KBM-7 (cell line): ENCODE measurements at regions not wholly inside any gene's neighbourhood (a gene's known extent, or its start where the extent isn't known, plus 50 kb on each side); places are given as distances from the start of the nearest gene placed in this dataset.

Experiments used
- DNase-seq: peaks from one replicate; pipeline ENCODE4 v3.0.0-alpha.2; 2015
- in situ Hi-C: fragments of 300-500 bp; cut with MboI; formaldehyde crosslinking; loops from 2 replicates; pipeline ENCODE4 v1.14.3; 2020; ENCODE audit warnings: low sequenced_read_pairs, low pct_unique_long_range_greater_than_20kb, mixed read lengths

DNA sequence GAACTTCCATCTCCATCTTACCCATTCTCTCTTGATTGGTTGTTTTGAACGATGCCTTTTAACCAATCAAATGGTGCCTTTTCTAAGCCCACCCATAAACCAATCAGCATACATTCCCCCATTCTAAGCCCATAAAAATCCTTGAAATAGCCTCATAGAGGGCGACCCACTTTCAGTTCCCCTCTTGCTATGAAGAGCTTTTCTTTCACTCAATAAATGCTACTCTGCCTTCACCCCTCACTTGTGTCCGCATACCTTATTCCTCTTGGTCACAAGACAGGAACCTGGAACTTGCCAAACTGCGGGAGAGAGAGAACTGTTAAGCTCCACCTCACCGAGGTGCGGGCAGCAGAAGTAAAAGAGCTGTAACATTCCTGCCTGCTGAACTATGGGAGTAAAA, 1602.0 kb upstream of the LRRTM3 start:
- in situ Hi-C loops = no loop called here
- DNase-seq = no peak

DNA sequence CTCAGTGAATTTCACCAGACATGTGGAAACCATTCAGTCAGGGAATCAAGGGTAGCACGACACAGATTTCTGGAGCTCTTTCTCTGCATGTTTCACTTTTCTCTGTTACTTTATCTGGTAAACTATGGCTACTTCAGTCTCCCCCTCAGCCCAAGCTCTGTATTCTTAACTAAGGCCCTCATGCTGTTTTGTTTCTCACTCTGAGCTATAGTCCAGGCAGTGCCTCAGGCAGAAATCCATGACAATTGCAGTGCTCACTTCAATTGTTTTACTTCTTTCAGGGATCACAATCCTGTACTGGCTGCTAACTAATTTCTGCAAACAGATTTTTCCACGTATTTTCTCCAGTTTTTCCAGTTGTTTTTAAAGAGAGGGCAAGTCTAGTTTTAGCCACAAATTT, 1599.9 kb upstream of the LRRTM3 start:
- in situ Hi-C loops = no loop called here
- no peak for DNase-seq

DNA sequence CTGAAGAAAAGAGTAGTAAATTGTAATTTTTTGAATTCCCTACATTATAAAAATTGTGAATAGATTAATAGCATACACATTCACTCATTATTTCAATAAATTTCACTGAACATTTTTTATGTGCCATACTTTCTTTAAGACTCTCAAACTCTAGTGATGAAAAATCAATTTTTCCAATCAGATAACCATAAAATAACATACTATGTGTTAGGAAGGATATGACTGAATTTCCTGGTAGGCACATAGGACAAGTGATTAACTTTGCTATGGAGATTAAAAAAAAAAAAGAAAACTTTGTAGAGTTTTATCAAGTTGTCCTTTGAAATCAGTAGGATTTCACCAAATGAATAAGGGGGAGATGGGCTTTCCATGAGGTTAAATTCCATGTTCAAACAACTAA, 1597.3 kb upstream of the LRRTM3 start:
- DNase-seq = no peak
- in situ Hi-C loops = no loop called here

DNA sequence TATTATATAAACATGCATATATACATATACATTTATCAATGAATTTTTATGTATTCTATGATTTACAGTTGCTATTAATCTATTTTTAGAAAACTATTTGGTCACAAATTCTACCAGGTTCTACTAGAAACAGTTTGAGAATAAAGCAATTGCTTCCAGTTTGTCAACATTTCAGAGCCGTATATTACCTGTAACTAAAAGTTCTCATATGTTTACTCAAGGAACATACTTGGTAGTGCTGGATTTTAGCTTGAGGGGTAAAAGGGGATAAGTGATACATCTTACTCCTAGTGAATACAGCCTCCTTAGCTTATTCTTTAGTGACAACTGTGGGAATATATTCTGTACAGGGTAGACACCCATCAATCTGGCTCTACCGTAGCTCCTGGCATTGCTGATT, 1590.5 kb upstream of the LRRTM3 start:
- in situ Hi-C loops = no loop called here
- DNase-seq = no peak

DNA sequence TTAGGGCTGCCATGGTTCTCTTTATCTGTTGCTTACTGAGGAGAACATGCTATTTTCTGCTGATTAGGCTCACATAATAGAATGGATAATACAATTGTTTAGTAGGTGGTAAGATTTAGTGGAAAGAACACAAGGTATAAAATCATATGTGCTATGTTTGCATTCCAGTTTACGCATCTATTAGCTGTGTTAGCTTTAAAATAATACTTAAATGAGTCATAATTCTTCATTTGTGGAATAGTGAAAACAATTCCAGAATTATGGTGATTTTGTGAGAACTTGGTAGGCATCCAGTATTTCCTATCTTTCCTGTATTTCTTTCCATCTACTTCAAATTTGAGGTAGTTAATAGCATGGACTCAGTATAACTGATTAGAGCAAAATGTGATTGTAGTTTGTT, 1585.5 kb upstream of the LRRTM3 start:
- in situ Hi-C loops = no loop called here
- no peak for DNase-seq

DNA sequence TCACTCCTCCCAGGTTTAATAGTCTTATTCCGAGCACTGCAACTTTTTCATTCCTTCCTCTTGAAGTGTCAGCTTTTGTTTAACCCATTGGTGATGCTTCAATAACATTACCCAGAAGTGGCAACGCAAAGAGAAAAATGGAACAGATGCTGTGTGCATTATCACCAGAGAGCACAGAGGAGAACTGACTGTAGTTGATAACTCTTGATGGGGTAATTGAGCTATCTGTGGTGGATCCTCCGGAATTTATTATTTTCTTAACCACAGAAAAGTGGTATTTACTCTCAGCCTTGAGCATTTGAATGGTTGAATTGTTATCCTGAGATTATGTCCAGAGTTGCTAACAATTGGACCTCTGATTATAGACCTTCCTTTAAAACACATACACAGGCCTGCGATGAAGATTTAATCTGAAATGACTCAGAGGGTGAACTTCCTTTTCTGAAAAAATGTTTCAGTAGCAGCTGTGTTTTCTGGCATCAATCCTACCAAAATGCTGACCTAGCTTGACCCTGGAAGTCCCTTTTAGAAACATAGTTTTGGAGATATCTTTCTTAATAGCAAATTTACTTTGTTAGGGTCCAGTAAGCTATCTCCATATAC, 1584.4 kb upstream of the LRRTM3 start:
- in situ Hi-C loops = no loop called here

DNA sequence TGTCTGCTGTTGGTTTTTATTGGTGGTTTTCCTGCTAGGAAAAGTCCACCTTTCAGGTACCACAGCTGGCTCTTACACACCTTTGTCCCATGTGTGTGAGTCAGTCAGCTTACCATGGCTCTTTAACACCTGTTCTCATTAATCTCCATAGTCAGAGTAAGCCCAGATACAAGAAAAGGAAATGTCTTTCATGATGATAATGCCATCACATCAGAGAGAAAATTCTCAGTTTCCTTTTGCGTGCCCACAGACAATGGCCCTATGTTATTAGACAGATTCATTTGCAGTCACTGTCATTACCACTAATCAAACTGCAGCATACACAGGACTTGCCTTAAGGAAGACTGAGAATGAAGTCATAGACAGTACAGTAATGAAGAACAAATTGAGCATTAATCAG, 1583.6 kb upstream of the LRRTM3 start:
- DNase-seq = no peak
- in situ Hi-C loops = no loop called here

More for the DNA sequence above, 1584.4 kb upstream of the LRRTM3 start:
- peak; percentile 21 for DNase-seq

DNA sequence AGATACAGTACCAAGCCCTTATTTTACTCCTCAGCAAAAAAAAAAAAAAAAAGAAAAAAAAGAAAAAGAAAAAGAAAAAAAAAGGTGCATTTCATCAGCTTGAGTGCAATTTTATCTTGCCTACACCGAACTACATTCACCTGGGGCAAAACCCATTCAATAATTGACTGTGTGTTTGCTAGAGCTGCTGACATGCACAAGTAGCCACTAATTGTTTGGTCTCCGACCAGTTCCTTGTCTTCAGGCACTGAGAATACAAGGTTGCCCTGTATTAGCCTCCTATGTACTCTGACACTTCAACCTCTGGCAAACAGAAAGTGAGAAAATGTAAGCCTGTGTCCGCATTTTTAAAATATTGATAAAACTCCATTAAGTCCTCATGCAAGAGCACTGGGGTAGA, 1579.4 kb upstream of the LRRTM3 start:
- no peak for DNase-seq
- in situ Hi-C loops = no loop called here

DNA sequence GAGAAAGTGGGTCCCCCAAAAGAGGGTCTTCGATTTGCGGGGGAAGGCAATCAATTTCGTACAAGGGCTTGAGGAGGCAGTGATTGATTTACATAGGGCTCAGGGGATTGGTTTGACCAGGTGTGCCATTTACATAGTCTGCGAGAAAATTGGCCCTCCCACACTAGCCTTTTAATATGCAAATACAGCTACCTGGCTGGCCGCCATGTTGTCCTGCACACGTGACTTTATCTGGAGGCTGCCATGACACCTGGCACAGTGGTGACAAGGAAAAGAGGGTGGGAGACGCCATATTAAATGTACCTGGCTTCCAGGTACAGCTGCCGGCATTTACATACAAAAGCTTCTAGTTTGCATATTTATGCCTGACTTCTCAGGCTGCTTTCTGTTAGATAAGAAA, 1577.2 kb upstream of the LRRTM3 start:
- no peak for DNase-seq
- in situ Hi-C loops = no loop called here

DNA sequence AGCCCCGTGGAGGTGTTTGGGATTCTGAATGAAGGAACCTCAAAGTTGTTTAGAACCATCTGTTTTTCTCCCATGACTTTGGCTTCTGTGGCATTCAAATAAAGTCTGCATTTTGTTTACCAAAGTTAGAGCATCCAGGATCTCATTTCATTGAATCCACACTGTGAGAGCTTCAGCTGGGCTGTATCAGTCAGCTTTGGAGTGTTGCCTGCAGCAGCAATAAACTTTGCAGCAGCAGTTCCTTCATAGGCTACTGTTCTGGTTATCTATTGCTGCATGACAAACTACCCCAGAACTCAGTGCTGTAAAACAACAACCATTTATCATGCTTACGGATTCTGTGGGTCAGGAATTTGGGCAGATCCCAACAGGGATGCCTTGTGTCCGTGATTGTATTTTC, 1575.2 kb upstream of the LRRTM3 start:
- DNase-seq = no peak
- in situ Hi-C loops = no loop called here

DNA sequence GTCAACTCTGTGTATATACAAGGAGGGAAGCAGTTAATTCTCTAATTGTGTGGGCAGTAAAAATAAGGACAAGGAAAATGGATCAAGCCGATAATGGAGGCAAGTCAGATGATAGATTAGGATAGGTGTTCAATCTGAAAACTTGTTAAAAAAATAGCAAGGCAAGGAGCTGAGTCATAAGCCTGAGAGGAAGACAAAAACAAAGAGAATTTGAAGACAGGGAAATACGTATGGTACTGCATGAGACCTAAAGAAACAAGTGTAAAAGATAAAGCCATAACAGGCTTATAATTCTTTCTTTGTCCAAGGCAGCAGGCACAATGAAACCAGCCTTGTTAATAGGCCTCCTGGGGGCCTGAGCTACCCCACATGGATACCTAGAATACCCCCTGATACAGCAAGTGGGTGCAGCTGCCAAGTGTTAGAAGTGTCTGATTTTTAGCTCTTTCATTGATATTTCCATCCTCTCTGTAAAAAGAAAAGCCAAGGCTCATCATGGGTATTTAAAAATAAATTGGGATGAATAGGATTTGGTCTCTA, 1570.6 kb upstream of the LRRTM3 start:
- DNase-seq = no peak
- in situ Hi-C loops = no loop called here

DNA sequence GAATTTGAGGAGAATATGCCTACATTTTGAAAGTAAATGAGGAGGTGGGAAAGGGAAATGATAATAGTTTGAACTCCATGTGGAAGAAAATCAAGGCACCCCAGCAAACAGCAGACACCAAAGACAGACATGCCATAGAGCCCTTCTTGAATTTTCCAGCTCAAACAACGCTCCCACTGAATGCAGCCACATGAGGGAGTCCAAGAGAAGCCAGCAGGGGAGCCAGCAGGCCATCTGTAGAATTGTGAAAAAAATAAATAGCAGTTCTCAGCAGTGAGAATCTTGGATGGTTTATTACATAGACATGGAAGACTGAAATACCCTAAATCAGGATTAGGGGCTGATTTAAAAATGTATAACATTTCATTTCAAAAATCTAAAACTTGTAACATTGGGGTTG, 1567.3 kb upstream of the LRRTM3 start:
- peak; percentile 11 for DNase-seq
- in situ Hi-C loops = no loop called here

DNA sequence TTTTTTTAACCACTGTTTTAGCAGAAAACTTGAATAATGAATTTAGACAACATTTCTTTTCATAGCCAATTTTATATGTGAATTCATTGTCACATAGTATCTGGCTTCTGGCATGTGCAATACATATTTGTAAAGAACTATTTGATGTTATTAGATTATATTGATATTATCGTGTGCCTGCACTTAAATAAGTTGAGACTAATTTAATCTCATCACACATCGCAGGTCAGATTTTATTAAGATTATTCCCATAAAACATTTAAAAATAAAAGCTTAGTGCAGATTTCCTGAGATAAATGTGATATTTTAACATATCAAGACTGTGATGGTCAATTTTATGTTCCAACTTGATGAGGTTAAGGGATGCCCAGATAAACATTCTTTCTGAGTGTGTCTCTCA, 1565.3 kb upstream of the LRRTM3 start:
- no peak for DNase-seq
- in situ Hi-C loops = no loop called here

DNA sequence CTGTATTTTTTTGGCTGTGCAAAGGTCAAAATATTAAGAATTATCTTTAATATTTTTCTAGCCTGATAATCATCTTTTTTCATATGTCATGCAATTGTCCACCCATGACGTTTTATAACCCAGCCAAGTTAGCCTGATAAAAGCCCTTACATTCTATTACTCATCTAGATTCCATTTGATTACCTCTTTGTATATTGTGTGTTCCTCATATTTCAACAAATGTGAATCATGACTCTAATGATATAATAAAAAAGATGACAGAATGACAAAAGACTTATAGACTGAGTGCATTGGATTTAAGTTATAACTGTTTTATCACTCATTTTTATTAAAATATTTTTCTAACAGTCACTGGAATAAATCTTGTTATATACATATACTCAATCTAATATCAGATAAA, 1560.0 kb upstream of the LRRTM3 start:
- in situ Hi-C loops = no loop called here
- DNase-seq = no peak

DNA sequence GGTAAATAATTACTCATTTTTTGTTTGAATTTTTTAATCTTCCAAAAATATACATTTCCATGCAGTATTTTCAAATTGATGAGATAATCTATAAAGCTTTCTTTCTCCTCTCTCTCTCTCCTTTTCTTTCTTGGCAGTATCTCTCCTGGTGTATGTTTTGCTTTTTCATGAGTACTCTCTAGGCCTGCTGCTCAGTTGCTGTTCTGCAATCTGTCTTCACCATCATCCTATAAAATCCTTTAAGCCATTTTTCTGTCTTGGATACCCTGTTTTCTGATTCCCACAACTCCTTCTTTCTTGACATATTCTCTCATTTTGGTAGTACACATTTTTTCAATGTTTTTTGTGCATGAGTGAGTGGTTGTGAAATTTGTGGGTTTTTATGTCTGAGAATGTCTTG, 1558.1 kb upstream of the LRRTM3 start:
- in situ Hi-C loops = no loop called here
- DNase-seq = no peak

DNA sequence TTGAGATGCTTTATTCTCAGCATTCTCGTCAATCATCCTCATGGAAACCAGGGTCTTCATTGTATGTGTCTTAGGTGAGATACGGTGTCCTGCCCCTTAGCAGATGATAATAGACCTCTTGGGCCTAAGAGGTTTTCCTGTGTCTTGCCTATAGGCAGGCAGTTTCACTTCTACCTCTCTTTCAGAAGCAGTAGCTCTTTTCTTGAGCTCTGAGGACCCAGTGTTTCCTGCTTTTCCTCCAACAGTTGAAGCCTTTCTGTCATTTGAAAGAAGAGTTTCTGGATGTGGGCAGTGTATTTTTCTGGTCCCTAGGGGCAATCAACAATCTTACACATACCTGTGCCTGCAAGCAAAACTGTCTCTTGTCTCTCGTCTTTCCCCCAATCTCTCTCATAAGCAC, 1550.3 kb upstream of the LRRTM3 start:
- DNase-seq = no peak
- in situ Hi-C loops = no loop called here

DNA sequence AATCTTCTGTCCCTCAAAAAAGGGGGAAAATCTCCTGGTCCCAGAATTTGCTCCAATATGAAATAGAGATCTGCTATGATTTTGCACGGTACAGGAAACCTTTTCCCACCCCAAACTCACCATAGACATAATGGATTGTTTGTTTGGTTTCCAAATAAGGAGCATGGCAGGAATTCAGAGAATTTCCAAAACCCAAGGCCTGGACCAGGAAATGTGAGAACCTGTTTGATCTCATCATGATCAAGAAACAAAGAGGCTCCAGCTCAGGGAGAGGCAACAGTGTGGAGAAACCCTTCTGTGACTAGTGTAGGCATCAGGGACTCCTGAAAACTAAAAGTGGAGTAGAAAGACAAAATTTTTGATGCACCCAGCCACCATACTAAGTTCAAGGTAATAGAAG, 1548.1 kb upstream of the LRRTM3 start:
- no peak for DNase-seq
- in situ Hi-C loops = no loop called here

DNA sequence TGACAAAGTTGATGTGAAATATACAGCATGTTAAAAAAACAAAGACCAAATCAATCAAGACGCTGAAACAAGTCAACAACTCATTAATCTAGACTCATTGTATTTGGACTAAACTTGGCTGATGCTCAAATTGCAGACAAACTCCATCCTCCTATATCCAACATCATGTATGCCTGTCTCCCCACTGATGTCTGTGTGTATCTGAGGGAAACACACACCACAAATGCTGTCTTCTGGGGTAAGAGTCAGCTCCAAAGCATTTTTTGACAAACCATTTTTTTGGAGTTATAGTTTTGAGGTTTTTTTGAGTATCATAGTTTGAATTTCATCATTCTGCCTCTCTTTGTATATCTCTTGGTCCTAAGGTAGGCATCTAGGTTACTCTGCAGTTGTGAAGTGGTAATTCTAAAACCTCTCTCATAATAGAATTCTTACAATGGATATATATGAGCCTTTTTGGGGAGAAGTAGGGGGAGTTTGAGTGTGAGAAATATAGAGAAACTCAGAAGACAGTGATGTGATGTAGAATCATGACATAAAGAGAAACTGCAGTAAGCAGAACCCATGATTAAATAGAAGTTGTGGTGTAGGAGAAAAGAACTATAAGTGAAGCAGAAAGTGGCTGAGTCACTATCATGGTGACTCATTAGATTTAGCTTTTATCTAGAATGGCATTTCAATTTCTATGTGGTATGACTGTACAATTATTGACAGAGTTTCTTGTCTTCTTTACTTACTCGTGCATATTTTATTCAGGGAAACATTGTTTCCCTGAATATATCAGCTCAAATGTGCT, 1531.1 kb upstream of the LRRTM3 start:
- DNase-seq = no peak
- in situ Hi-C loops = no loop called here

DNA sequence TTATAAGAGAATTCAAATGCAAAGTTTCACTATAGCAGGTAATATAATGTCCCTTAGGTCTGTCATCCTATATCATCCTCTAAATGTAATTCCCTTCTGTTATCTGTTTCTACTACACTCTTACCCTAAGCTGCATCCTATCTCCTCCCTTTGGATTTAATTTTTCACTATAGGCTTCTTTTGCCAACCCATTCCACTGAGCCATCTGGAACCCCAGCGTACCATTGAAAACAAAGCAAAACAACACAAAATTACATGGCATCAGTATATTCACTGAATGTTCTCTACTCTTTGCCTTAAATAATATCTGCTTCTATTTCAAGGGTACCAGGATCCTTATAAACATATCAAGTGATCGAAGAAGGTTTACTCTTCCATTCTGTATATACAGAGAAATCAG, 1530.2 kb upstream of the LRRTM3 start:
- in situ Hi-C loops = no loop called here
- DNase-seq = no peak

DNA sequence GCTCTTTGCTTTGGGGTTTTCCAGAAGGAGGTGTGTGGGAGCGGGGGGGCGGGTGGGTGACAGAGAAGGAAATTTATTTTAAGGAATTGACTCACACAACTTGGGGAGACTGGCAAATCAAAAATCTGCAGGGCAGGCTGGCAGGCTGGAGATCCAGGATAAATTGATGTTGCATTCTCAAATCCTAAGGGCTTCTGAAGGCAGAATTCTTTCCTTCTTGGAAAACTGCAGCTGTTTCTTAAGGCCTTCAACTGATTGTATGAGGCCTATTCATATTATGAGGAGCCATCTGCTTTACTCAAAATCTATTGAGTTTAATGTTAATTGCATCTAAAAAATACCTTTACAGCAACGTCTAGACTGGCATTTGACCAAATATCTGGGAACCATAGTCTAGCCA, 1528.8 kb upstream of the LRRTM3 start:
- DNase-seq = no peak
- in situ Hi-C loops = no loop called here

DNA sequence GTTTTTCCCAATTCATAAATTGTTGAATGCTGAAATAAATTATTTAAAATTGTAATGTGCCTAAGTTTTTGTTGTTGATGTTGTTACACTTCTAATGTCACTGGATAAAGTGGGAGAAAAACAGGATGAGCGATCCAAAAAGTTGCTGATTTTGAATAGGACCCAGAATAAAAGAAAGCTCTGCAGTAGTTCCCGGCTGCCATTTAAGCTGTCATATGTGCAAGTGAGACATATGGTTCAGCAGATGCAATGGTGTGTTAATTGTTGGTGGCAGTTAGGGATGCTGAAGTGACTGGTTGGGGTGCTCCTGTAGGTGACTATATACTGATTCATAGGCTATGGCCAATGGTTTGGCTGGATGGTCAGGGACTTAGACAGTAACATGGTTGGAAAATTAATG, 1517.4 kb upstream of the LRRTM3 start:
- in situ Hi-C loops = no loop called here
- DNase-seq = no peak
